ENCODE measurements at regions not wholly inside any gene's neighbourhood (a gene's known extent, or its start where the extent isn't known, plus 50 kb on each side); places are given as distances from the start of the nearest gene placed in this dataset.
"Not testable (repeated sequence)": the region's sequence is repeated elsewhere in the genome, so short reads cannot be mapped to it uniquely, and the experiment has no call there.

DNA sequence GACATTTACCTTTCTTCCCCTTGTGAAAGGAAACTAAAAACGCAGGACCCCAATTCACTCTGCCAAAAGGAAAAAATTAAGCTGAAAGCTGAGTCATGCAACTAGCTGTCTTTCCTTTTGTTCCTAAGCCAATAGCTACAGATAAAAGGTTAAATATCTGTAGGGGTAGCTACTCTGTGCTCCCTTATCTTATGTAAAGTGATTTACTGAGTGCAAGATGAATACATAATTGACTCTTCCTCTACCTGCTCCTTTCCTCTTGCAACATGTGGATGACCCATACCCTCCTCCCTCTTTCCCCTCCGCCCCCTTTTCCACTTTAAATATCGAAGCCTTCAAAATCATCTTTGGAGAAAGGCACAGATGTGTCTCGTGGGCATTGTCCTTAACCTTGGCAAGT lies 68.0 kb upstream of the ZNF157 start:
- no peak for DNase-seq

DNA sequence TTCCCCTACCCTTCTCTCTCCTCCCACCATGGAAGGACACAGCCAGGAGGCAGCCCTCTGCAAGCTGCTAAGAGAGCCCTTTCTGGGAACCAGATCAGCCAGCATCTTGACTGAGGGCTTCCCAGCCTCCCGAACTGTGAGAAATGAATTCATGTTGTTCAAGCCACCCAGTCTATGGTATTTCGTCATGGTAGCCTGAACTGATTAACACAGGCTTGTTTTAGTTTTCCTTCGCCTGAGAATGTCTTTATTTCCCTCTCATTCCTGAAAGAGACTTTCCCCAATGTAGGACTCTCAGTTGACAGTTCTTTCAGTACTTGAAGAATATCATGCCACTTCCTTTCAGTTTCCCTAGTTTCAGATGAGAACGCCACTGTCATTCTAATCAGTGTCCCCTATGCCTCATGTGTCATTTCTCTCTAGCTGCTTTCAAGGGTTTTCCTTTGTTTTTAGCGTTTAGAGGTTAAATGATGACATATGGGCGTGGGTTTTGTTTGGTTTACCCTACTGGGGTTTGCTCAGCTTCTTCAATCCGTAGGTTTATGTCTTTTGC lies 63.8 kb upstream of the ZNF157 start:
- not testable (repeated sequence) for DNase-seq

DNA sequence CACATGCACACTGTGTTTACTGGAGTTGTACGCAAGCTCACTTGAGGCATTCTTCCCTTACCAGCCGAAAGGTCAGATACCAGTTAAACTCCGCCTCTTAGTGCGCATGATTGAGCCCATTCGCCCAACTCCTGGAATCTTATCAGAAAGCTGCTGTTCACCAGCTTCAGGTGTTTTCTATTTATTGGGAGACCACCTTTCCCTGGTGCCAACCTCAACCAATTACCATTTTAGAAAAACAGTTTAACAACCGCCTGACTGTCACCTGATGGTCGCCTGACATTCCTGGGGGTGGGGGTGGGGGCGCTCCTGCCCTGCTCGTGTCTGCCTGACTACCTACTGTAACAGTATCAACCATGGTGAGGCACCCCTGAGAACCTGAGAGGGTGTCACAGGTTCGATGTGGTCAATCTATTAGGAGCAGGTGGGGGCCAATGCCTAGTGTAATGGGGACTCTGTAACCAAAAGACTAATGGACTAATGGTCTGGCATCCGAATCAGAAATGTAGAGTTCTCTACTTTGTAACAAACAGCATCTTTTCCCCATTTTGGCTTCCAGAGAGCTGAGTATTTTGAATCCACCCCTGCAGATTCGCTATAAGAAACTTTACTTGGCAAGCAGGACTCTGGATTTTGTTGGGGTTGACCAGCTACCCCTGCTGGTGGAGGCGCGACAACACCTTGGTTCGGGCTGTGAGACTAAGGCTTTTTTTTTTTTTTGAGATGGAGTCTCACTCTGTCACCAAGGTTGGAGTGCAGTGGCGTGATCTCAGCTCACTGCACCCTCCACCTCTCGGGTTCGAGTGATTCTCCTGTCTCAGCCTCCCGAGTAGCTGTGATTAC lies 58.2 kb upstream of the ZNF157 start:
- DNase-seq: peak; percentile 40

DNA sequence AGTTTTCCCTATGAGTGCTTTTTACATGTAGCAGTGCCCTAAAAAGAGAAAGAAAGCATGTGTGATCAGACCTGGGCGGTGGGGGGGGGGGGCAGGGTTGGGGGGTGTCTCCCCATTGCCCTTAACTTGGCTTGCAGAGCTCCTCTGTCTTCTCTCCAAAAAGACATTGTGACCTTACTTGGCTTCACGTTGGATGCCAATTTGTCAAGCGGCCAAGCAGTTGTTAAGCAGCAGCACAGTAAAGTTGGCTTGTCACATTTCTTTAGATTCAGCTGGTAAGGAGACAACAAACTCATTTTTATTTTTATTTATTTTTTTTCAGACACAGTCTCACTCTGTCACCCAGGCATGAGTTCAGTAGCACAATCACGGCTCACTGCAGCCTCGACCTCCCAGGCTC lies 57.3 kb upstream of the ZNF157 start:
- DNase-seq: no peak

DNA sequence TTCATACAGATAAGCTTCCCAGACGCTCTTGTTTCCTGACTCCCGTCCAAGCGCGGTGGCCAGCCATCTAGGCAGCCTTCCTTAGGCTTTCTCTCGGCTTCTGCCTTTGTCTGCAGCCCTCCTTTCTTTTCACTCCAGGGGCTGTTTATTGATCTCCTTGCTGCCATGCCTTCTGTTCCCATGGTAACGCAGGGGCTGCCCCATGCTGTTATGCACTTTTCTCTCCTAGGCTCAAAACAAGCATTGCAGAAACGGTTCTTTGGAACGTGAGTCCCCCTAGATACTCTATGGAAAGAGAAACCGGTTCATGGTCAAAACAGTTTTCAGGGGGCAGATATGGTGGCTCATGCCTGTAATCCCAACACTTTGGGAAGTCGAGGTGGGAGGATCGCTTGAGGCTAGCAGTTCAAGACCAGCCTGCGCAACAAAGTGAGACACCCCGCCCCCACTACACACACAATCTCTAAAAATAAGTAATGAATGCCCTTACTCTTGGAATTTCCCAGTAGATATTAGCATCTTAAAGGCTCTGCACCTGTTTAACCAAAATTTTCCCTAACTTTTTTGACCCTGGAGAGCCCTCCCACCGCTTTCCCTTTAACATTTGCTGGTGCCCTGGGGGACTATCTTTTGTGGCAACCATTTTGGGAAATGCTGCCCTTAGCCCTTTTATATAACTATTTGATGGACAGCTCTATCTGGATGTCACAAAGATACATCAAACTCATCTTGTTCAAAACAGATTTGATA lies 53.9 kb upstream of the ZNF157 start:
- DNase-seq: no peak
